CD1c-positive myeloid dendritic cell (primary cell): ENCODE measurements at regions not wholly inside any gene's neighbourhood (a gene's known extent, or its start where the extent isn't known, plus 50 kb on each side); places are given as distances from the start of the nearest gene placed in this dataset.
A peak's percentile ranks its signal among the peaks of the same experiment; 100 is the strongest.

Source experiments
- DNase-seq: peaks from one replicate; pipeline ENCODE4 v3.0.0-alpha.2; 2016; ENCODE audit errors: extremely low spot score

GRCh38 chr7:84248843-84249242, 54.3 kb upstream of the SEMA3A start:
- DNase-seq, result peak; percentile 88

DNA sequence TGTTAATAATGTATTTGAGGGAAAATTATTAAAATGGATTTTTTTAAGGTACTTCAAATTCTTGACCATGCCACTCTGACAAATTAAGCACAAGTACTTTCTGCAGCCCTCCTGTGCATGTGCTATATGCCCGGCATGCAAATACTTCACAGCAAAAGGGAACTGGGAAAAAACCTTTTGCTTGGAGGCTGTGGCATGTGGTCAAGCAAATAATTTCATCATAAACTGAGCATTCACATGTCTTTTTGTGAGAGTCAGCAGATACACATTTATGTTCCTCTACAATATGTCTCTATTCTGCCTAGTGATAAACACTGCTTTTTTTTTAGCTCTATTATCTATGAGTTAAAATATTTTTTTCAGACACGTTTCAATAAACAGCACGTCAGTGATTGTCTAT, 53.7 kb upstream of the SEMA3A start:
- DNase-seq, result peak; percentile 89

DNA sequence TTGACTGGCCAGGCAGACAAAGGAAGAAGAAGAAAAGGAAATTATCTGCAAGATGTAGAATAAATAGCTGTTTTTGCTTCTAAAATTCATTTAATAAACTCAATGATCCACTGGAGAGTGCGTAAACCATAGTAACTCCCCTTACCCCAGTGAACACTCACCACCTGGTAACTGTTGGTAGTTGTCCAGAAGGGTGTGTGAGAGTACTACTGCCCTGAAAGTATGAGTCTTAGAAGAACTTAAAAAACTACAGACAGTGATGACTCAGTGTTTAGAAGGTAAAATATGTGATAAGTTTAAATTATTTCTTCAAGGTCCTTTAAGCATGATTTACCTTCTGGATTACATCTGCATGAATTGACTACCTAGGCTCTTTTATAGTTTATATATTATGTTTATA, 53.0 kb upstream of the SEMA3A start:
- DNase-seq, result peak; percentile 13

- DNase-seq, result peak; percentile 40
Measured at GRCh38 chr7:84245835-84246234, 51.2 kb upstream of the SEMA3A start.
